Stimulated activated naive CD4-positive, alpha-beta T cell treated with Interleukin-2 at 50 U/mL for 16 hours (primary cell): ENCODE measurements at regions not wholly inside any gene's neighbourhood (a gene's known extent, or its start where the extent isn't known, plus 50 kb on each side); places are given as distances from the start of the nearest gene placed in this dataset.

Experiments
- DNase-seq: peaks from one replicate; lab custom pipeline; 2025; lab: John Stamatoyannopoulos, UW

DNA sequence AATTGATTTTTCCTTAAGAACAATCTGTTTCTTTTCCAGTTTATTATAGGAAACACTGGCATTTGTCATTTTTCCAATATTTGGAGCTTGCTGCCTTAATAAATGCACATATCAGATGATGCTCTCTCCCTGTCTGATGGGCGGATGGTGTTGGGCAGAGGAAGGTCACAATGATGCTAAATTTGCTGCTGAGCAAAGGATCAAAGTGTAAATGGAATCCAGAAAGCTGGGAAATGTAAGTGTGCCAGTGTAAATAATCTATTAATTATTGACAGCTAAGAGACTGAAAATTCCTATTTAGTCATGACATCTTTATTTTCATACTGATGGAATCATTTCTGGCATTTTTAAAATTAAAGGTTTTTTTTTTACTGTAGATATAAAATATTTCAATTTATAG lies 243.2 kb downstream of the PTBP2 start:
- no peak for DNase-seq

DNA sequence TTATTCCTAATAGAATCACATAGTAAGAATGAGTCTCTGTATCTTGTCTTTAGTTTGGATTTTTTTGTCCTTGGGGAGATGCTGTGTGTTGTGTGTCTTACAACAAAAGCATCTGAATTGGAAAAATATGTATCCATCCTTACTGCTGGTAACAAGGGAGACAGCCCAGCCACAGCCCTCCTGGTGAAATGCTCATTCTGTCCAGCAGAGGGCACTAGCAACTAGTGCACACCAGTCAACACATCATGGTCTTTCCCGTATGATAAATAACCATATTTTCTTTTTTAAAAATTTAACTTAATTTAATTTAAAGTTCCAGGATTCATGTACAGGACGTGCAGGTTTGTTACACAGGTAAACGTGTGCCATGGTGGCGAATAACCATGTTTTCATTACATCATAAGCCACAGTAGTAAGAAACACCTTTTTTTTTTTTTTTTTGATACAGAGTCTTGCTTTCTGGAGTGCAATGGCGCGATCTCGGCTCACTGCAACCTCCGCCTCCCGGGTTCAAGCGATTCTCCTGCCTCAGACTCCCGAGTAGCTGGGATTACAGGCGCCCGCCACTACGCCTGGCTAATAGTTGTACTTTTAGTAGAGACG lies 245.1 kb downstream of the PTBP2 start:
- DNase-seq: peak; percentile 57

GRCh38 chr1:96967311-96967710 lies 245.7 kb downstream of the PTBP2 start:
- no peak for DNase-seq

GRCh38 chr1:96968541-96968940 lies 247.0 kb downstream of the PTBP2 start:
- no peak for DNase-seq

DNA sequence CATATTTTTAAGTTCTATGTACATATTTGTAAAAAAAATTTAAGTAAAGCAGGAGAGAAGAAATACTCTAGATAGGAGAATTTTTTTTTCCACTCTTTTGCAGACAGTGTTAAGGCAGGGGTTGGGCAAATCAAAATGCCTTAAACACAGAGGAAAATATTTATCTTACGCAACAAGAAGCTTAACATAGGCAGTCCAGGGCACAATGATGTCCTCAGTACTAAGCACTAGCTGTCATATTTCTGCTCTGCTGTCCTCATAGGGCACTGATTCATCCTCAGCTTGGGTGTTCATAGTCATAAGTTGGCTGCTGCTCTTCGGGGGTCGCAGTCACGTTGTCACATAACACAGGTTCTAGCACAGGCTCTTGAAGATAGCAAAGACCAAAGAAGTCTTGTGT lies 247.4 kb downstream of the PTBP2 start:
- no peak for DNase-seq

DNA sequence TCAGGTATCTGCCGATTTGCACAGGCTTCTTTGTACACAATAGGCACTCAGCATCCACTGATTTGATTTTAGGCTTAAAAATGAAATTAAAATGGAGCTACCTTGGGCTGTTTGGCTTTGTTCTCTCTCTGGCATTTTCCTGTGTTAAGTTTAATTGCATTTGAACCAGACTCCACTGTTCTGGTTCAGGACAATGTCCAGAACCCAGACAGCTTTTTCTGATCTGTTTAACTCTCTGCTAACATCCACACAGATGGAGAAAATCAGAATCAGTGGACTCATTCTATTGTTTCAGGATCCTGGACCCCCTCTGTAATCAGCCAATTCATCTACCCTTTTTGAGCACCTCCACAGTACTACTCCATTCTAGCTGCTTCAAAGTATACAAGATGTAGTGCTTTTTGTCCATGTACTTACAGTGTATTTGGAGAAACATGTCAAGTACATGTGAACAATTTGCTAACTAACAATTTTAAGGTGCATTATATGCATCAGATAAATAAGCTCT lies 248.1 kb downstream of the PTBP2 start:
- DNase-seq: no peak

GRCh38 chr1:96971439-96971838 lies 249.9 kb downstream of the PTBP2 start:
- no peak for DNase-seq

DNA sequence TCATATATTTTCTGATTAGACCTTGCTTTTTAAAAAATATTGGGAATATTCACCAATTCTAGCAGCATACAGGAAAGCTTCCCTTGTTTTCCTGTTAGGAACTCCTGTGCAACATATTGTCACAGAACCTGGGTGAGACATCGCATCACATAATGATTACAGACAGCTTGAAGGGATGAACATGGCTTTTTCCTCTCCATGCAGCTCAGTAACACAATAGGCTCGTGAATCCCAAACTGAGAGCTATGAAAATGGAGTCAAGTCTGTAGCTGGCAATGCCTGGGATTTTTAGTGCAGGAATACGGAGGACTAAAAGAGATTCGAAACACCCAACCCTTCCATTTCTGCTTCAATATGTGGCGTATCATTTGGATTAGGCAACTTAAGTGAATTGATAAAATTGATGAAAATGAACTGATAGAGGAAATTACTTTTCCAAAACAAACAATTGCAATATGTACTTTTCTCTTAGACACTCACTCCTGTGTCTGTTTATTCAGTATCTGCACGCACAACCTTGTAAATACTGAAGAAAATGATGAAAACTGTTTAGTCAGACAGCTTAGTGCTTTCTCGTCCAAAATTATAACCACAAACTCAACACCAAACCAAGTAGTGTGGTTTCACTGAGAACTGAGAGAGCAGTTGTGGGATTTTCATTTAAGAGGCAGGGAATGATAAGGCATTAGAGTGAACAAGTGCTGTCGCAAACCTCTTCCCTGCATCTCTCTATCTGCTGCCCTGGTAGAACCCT lies 250.4 kb downstream of the PTBP2 start:
- DNase-seq: no peak

DNA sequence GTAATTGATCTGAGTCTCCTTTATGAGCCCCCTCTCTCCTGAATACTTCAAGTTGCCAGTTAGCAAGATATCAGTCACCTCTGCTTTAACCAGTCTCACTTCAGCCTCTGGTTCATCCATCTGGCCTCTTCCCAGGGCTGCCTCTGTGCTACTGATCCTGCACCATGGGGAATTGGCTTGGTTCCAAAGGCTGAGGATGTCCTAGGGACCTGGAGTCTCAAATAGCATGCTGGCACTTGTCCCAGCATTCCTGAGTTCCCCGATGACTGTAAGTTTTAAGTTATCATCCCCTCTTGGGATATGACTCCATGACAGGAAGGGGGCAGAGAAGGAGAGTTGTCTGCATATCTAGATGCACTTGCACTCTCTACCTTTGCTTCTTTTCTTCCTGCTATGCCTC lies 252.0 kb downstream of the PTBP2 start:
- DNase-seq: no peak

DNA sequence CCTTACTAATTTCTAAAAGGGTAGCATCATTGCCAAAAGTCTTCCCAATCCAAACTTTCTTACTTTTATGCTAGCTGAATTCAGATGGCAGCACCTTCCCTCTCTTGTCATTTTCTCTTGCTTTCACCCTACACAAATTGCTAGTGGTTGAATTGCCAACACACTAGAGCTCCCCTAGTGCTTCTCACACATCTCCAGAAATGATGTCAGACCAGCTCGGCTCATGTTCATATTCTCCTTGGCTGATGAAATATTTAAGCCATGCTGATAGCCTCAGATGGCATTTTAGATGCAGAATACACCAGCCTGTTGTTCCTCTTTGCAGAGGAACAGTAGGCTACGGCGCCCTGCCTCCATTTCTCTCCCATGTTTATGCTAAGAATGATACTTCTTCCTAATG lies 256.9 kb downstream of the PTBP2 start:
- DNase-seq: no peak

DNA sequence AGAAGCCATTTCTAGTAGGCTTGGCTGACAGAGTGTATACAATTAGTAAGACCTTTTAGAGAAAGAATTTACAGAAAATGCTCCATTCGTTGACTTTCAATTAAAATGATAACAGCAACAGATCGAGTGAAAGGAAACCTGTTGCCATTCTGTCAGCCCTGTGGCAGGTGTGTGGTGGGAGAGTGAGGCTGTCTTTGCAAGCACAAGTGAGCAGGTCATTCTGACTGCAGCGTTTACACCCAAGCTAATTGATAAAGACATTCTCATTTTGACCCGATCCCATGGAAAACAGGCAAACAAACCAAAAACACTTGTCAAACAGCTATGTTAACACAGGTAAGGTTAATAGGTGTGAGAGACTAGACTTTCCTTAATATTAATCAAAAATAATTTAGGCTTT lies 257.3 kb downstream of the PTBP2 start:
- DNase-seq: no peak

DNA sequence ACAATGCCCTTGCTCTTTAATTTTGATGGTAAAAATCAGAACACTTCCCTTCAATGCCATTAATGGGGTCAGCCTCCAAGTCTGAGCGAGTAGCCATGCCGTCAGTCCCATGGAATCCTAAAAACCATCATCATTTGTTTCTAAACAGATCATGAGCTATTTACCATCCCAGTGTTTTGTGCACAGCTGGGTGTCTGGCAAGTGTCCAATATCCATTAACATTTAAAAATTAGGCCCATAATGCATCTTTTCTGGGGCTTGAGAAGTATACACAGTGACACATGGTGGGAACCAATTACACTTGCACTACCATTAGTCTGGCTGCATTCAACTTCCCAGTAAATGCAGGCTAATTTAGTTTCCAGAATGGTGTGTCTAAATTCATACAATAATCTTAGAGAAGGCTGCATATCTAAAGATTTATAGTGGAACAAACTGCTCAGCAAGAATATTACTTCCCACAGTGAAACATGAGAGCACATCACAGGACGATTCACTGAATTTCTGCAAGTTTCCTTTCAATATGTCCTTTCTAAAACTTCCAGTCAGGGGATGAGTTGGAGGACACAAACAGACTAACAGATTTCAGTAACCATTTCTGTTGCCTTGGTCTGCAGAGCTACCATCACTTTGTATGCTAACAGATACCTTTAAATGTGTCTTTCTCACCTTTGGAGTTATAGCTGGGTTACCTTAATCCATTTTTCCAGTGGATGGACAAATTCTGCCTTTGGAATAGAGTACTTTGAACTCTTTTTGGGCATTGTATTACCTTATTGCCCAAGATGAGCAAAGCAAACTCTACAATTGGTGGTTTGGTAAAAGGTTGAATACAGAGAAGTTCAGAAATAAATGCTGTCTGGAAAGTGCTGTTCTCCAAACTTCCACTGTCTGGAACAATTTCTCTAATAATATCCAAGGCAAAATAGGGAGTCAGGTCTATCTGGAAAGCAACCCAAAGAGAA lies 258.0 kb downstream of the PTBP2 start:
- no peak for DNase-seq

GRCh38 chr1:96980448-96980847 lies 258.9 kb downstream of the PTBP2 start:
- DNase-seq: no peak

GRCh38 chr1:96981181-96981580 lies 259.6 kb downstream of the PTBP2 start:
- DNase-seq: no peak

- no peak for DNase-seq
These were observed 260.5 kb downstream of the PTBP2 start for GRCh38 chr1:96982118-96982517.

GRCh38 chr1:96983866-96984265 lies 262.3 kb downstream of the PTBP2 start:
- no peak for DNase-seq

DNA sequence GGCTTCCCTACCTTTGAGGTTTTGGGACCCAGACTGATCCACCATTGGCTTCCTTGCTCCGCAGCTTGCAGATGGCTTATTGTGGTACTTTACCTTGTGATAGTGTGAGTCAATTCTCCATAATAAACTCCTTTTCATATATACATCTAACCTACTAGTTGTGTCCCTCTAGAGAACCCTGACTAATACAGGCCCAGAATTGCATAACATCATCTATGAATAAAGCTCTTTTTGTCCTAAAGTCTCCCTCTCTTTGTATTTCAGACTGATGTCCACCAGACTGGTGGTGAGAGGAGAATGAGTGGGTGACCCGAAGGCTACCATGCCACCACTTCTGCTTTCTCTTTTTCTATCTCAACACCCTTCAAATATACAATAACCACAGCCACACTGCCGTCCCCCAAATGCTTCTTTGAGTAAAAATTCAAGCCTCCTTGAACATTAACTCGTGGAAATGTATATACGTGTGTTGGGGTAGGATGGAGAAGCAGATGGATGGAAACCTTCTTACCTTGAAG lies 265.7 kb downstream of the PTBP2 start:
- DNase-seq: no peak

GRCh38 chr1:96989302-96989701 lies 267.7 kb downstream of the PTBP2 start:
- no peak for DNase-seq

- DNase-seq: no peak
These were observed 268.6 kb downstream of the PTBP2 start for GRCh38 chr1:96990136-96990535.

- DNase-seq: no peak
These were observed 269.7 kb downstream of the PTBP2 start for GRCh38 chr1:96991261-96991660.

GRCh38 chr1:96992871-96993270 lies 271.3 kb downstream of the PTBP2 start:
- no peak for DNase-seq

DNA sequence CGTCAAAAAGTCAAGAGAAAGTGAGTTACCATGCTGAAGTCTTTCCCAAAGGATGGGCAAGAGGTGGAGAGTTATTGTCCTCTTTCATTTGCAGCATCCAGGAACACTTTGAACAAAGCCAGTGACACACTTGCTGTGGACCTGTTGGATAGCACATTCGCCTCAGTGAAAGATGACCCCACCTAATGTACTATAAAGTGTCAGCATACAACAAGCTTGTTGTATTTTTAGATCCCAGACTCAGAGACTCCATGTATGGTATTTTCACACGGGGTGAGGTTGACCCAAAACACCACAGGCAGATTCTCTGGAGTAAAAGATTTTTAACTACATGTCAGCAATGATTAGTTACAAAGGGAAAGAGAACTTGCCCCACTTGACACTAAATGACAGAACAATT lies 273.8 kb downstream of the PTBP2 start:
- no peak for DNase-seq
